ENCODE measurements at regions not wholly inside any gene's neighbourhood (a gene's known extent, or its start where the extent isn't known, plus 50 kb on each side); places are given as distances from the start of the nearest gene placed in this dataset.

- no peak for DNase-seq (ENCODE audit: low spot score)
- H3K4me1 ChIP-seq (ENCODE audit: control insufficient read depth in 4 of 4, insufficient read depth in 4 of 4, low read length in 3 of 4): no peaks in the 10 kb centered on the region
- H3K36me3 ChIP-seq (ENCODE audit: control insufficient read depth in 4 of 4, insufficient read depth in 3 of 4, low read depth in 1 of 4, low read length in 3 of 4): no peaks in the 10 kb centered on the region
- H3K9ac ChIP-seq (ENCODE audit: low read depth in 1 of 2, low read length in 2 of 2): no peak overlapping the region
- WGBS: 76% methylated on average over 2 of the region's 2 CpGs
- H3K27ac ChIP-seq (ENCODE audit: low read depth in 1 of 2, low read length in 2 of 2): no peak overlapping the region
- no peak for TF ChIP-seq HNF4G (IDR thresholded peaks at IDR 0.05)
- no peak for TF ChIP-seq CTCF (IDR thresholded peaks at IDR 0.05; ENCODE audit: low read depth, low read length, missing input control)
- TF ChIP-seq YY1 (IDR thresholded peaks at IDR 0.05): no peak
- no peak for TF ChIP-seq GABPA (IDR thresholded peaks at IDR 0.05 in 1 of 2, conservative IDR thresholded peaks at IDR 0.05 in 1 of 2)
- TF ChIP-seq HNF4A (conservative IDR thresholded peaks at IDR 0.05): no peak
- no peak for TF ChIP-seq NR2F2 (IDR thresholded peaks at IDR 0.05)
- TF ChIP-seq REST (IDR thresholded peaks at IDR 0.05): no peak
- TF ChIP-seq JUND (IDR thresholded peaks at IDR 0.05): no peak
- no peak for TF ChIP-seq FOXA1 (IDR thresholded peaks at IDR 0.05)
- no peak for TF ChIP-seq EGR1 (IDR thresholded peaks at IDR 0.05; ENCODE audit: low read depth in 2 of 2)
- no peaks in the 10 kb centered on the region for H3K9me3 ChIP-seq (ENCODE audit: control insufficient read depth in 4 of 4, low read length in 3 of 4)
- no peak overlapping the region for H3K4me3 ChIP-seq (ENCODE audit: low read depth in 1 of 3, low read length in 3 of 3)
- H3K27me3 ChIP-seq (ENCODE audit: control insufficient read depth in 4 of 4, insufficient read depth in 4 of 4, low read length in 3 of 4): no peaks in the 10 kb centered on the region
Measured at GRCh38 chr1:107000902-107001301, 55.6 kb upstream of the PRMT6 start.

GRCh38 chr1:107003972-107004371 is 52.5 kb upstream of the PRMT6 start:
- no peak overlapping the region for H3K9ac ChIP-seq (ENCODE audit: low read depth in 1 of 2, low read length in 2 of 2)
- no peaks in the 10 kb centered on the region for H3K27me3 ChIP-seq (ENCODE audit: control insufficient read depth in 4 of 4, insufficient read depth in 4 of 4, low read length in 3 of 4)
- H3K9me3 ChIP-seq (ENCODE audit: control insufficient read depth in 4 of 4, low read length in 3 of 4): no peaks in the 10 kb centered on the region
- no peak overlapping the region for H3K4me3 ChIP-seq (ENCODE audit: low read depth in 1 of 3, low read length in 3 of 3)
- H3K4me1 ChIP-seq (ENCODE audit: control insufficient read depth in 4 of 4, insufficient read depth in 4 of 4, low read length in 3 of 4): no peaks in the 10 kb centered on the region
- H3K27ac ChIP-seq (ENCODE audit: low read depth in 1 of 2, low read length in 2 of 2): no peak overlapping the region
- DNase-seq (ENCODE audit: low spot score): no peak
- no peaks in the 10 kb centered on the region for H3K36me3 ChIP-seq (ENCODE audit: control insufficient read depth in 4 of 4, insufficient read depth in 3 of 4, low read depth in 1 of 4, low read length in 3 of 4)
- TF ChIP-seq GABPA (IDR thresholded peaks at IDR 0.05 in 1 of 2, conservative IDR thresholded peaks at IDR 0.05 in 1 of 2): no peak
- TF ChIP-seq EGR1 (IDR thresholded peaks at IDR 0.05; ENCODE audit: low read depth in 2 of 2): no peak
- TF ChIP-seq ZBTB33 (IDR thresholded peaks at IDR 0.05): no peak
- no peak for TF ChIP-seq RAD21 (IDR thresholded peaks at IDR 0.05)
- TF ChIP-seq FOXA1 (IDR thresholded peaks at IDR 0.05): no peak
- TF ChIP-seq SP1 (IDR thresholded peaks at IDR 0.05): no peak
- TF ChIP-seq YY1 (IDR thresholded peaks at IDR 0.05): no peak
- no peak for TF ChIP-seq NR2F2 (IDR thresholded peaks at IDR 0.05)
- no peak for TF ChIP-seq FOXA2 (IDR thresholded peaks at IDR 0.05)
- TF ChIP-seq MAX (IDR thresholded peaks at IDR 0.05): no peak
- no peak for TF ChIP-seq RXRA (IDR thresholded peaks at IDR 0.05)
- no peak for TF ChIP-seq TAF1 (conservative IDR thresholded peaks at IDR 0.05)
- TF ChIP-seq JUND (IDR thresholded peaks at IDR 0.05): no peak
- no peak for TF ChIP-seq ATF3 (IDR thresholded peaks at IDR 0.05)
- TF ChIP-seq HNF4A (conservative IDR thresholded peaks at IDR 0.05): no peak
- no peak for TF ChIP-seq HNF4G (IDR thresholded peaks at IDR 0.05)

Measured in liver (tissue), 8 donors.